Muscle layer of duodenum (tissue), 2 donors: ENCODE measurements at regions not wholly inside any gene's neighbourhood (a gene's known extent, or its start where the extent isn't known, plus 50 kb on each side); places are given as distances from the start of the nearest gene placed in this dataset.

Experiments used
- H3K27ac ChIP-seq: one replicate; pipeline ENCODE4 v1.7.0; 2013; ENCODE audit warnings: mild to moderate bottlenecking, low read length
- H3K27me3 ChIP-seq: one replicate; pipeline ENCODE4 v1.7.0; 2013; ENCODE audit warnings: low read depth, mild to moderate bottlenecking, control low read depth, low read length
- H3K36me3 ChIP-seq, 2 donors: one replicate each; pipeline ENCODE4 v1.7.0; 2013; ENCODE audit warnings: low read length in 2 of 2, control low read depth in 1 of 2, mild to moderate bottlenecking in 1 of 2; ENCODE audit not compliant: insufficient read depth in 2 of 2, control insufficient read depth in 1 of 2
- H3K4me1 ChIP-seq, 2 donors: one replicate each; pipeline ENCODE4 v1.7.0; 2013; ENCODE audit warnings: low read length in 2 of 2, mild to moderate bottlenecking in 2 of 2, control low read depth in 1 of 2, moderate library complexity in 1 of 2; ENCODE audit not compliant: insufficient read depth in 2 of 2, control insufficient read depth in 1 of 2
- H3K4me3 ChIP-seq, 2 donors: one replicate each; pipeline ENCODE4 v1.7.0; 2013; ENCODE audit warnings: low read length in 2 of 2, low read depth in 1 of 2, mild to moderate bottlenecking in 1 of 2
- H3K9me3 ChIP-seq, 2 donors: one replicate each; pipeline ENCODE4 v1.7.0; 2013; ENCODE audit warnings: low read length in 2 of 2, control low read depth in 1 of 2, mild to moderate bottlenecking in 1 of 2; ENCODE audit not compliant: control insufficient read depth in 1 of 2
- donor health status: healthy.

GRCh38 chr18:57853864-57854263 is 50.7 kb upstream of the ATP8B1 start:
- H3K4me3 ChIP-seq = no peak overlapping the region
- H3K9me3 ChIP-seq = peaks cover 0 to 3% of the 10 kb centered on the region in 2 donors
- H3K27ac ChIP-seq = no peak overlapping the region
- no peaks in the 10 kb centered on the region for H3K27me3 ChIP-seq
- no peaks in the 10 kb centered on the region for H3K36me3 ChIP-seq
- no peaks in the 10 kb centered on the region for H3K4me1 ChIP-seq

DNA sequence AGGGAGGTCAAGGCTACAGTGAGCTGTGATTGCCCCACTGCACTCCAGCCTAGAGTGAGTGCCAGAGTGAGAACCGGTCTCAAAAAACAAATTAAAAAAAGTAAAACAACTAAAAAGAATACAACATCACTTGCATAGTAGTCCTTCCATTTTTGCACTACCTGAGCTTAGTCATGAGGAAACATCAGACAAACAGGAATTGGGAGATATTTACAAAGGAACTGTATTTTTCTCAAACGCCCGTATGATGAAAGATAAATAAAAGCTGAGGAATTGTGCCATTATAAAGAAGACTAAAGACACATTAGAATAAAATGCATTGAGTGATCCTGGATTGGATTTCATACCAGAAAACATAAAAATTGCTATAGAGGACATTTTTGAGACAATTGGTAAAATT is 50.0 kb upstream of the ATP8B1 start:
- peaks cover 0 to 3% of the 10 kb centered on the region in 2 donors for H3K9me3 ChIP-seq
- no peak overlapping the region for H3K4me3 ChIP-seq
- no peaks in the 10 kb centered on the region for H3K4me1 ChIP-seq
- no peaks in the 10 kb centered on the region for H3K36me3 ChIP-seq
- H3K27me3 ChIP-seq = no peaks in the 10 kb centered on the region
- H3K27ac ChIP-seq = no peak overlapping the region
